ENCODE measurements at regions not wholly inside any gene's neighbourhood (a gene's known extent, or its start where the extent isn't known, plus 50 kb on each side); places are given as distances from the start of the nearest gene placed in this dataset.

GRCh38 chr1:188582911-188583532 is 1754.3 kb downstream of the PLA2G4A start:
- TF ChIP-seq, protein P1, sequence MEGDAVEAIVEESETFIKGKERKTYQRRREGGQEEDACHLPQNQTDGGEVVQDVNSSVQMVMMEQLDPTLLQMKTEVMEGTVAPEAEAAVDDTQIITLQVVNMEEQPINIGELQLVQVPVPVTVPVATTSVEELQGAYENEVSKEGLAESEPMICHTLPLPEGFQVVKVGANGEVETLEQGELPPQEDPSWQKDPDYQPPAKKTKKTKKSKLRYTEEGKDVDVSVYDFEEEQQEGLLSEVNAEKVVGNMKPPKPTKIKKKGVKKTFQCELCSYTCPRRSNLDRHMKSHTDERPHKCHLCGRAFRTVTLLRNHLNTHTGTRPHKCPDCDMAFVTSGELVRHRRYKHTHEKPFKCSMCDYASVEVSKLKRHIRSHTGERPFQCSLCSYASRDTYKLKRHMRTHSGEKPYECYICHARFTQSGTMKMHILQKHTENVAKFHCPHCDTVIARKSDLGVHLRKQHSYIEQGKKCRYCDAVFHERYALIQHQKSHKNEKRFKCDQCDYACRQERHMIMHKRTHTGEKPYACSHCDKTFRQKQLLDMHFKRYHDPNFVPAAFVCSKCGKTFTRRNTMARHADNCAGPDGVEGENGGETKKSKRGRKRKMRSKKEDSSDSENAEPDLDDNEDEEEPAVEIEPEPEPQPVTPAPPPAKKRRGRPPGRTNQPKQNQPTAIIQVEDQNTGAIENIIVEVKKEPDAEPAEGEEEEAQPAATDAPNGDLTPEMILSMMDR (IDR thresholded peaks at IDR 0.05; ENCODE audit: poor library complexity, severe bottlenecking) = no peak
- TF ChIP-seq EP300 (conservative IDR thresholded peaks at IDR 0.05; ENCODE audit: poor library complexity, severe bottlenecking) (no peak), EZH2 (IDR thresholded peaks at IDR 0.05; ENCODE audit: borderline replicate concordance, insufficient read depth, low read length, poor library complexity, severe bottlenecking) (no peak), POLR2AphosphoS5 (IDR thresholded peaks at IDR 0.05) (no peak), RAD21 (conservative IDR thresholded peaks at IDR 0.05) (no peak)
